NCI-H1092 treated with DMSO at 0.1 percent for 48 hours (cell line): ENCODE measurements at regions not wholly inside any gene's neighbourhood (a gene's known extent, or its start where the extent isn't known, plus 50 kb on each side); places are given as distances from the start of the nearest gene placed in this dataset.
"Not testable (repeated sequence)": the region's sequence is repeated elsewhere in the genome, so short reads cannot be mapped to it uniquely, and the experiment has no call there.

Experiments used
- DNase-seq: peaks from one replicate; lab custom pipeline; 2025; lab: John Stamatoyannopoulos, UW

GRCh38 chr17:22305356-22306071 is 613.2 kb downstream of the KCNJ18 start:
- no peak for DNase-seq

- not testable (repeated sequence) for DNase-seq
Observed at GRCh38 chr17:22310292-22310691, 618.0 kb downstream of the KCNJ18 start.

GRCh38 chr17:22310717-22311686 is 618.7 kb downstream of the KCNJ18 start:
- no peak for DNase-seq

GRCh38 chr17:22321001-22321400 is 628.7 kb downstream of the KCNJ18 start:
- DNase-seq, result not testable (repeated sequence)

GRCh38 chr17:22322893-22323550 is 630.7 kb downstream of the KCNJ18 start:
- DNase-seq, result not testable (repeated sequence)

- DNase-seq, result no peak
Observed at GRCh38 chr17:22337467-22337866, 645.1 kb downstream of the KCNJ18 start.

GRCh38 chr17:22356603-22357002 is 664.3 kb downstream of the KCNJ18 start:
- not testable (repeated sequence) for DNase-seq

- DNase-seq, result not testable (repeated sequence)
Observed at GRCh38 chr17:22370988-22371387, 678.7 kb downstream of the KCNJ18 start.

GRCh38 chr17:22373911-22374310 is 681.6 kb downstream of the KCNJ18 start:
- no peak for DNase-seq

GRCh38 chr17:22374741-22375140 is 682.4 kb downstream of the KCNJ18 start:
- no peak for DNase-seq

- not testable (repeated sequence) for DNase-seq
Observed at GRCh38 chr17:22376747-22377146, 684.4 kb downstream of the KCNJ18 start.

- not testable (repeated sequence) for DNase-seq
Observed at GRCh38 chr17:22378748-22379147, 686.4 kb downstream of the KCNJ18 start.

GRCh38 chr17:22381589-22381988 is 689.3 kb downstream of the KCNJ18 start:
- DNase-seq, result not testable (repeated sequence)

- DNase-seq, result not testable (repeated sequence)
Observed at GRCh38 chr17:22383772-22384460, 691.6 kb downstream of the KCNJ18 start.

- not testable (repeated sequence) for DNase-seq
Observed at GRCh38 chr17:22384461-22384800, 692.1 kb downstream of the KCNJ18 start.

GRCh38 chr17:22398446-22398845 is 706.1 kb downstream of the KCNJ18 start:
- DNase-seq, result not testable (repeated sequence)

- DNase-seq, result not testable (repeated sequence)
Observed at GRCh38 chr17:22399037-22399436, 706.7 kb downstream of the KCNJ18 start.

- not testable (repeated sequence) for DNase-seq
Observed at GRCh38 chr17:22405080-22405479, 712.8 kb downstream of the KCNJ18 start.

- no peak for DNase-seq
Observed at GRCh38 chr17:22409160-22409751, 716.9 kb downstream of the KCNJ18 start.

- no peak for DNase-seq
Observed at GRCh38 chr17:22410136-22410535, 717.8 kb downstream of the KCNJ18 start.

- no peak for DNase-seq
Observed at GRCh38 chr17:22411185-22411784, 719.0 kb downstream of the KCNJ18 start.
